H1 (cell line): ENCODE measurements at regions not wholly inside any gene's neighbourhood (a gene's known extent, or its start where the extent isn't known, plus 50 kb on each side); places are given as distances from the start of the nearest gene placed in this dataset.

Source experiments
- TF ChIP-seq, protein P1 (sequence below), 3 experiments: IDR thresholded peaks; 1 replicate in 2 of 3; 2 replicates in 1 of 3; pipeline versions ENCODE4 v1.5.1 to v1.6.1; 2011; ENCODE audit warnings: low read length in 3 of 3, mild to moderate bottlenecking in 3 of 3, inconsistent platforms in 2 of 3, low read depth in 1 of 3, moderate library complexity in 1 of 3; ENCODE audit not compliant: insufficient read depth in 1 of 3; ENCODE audit errors: control extremely low read depth in 1 of 3

DNA sequence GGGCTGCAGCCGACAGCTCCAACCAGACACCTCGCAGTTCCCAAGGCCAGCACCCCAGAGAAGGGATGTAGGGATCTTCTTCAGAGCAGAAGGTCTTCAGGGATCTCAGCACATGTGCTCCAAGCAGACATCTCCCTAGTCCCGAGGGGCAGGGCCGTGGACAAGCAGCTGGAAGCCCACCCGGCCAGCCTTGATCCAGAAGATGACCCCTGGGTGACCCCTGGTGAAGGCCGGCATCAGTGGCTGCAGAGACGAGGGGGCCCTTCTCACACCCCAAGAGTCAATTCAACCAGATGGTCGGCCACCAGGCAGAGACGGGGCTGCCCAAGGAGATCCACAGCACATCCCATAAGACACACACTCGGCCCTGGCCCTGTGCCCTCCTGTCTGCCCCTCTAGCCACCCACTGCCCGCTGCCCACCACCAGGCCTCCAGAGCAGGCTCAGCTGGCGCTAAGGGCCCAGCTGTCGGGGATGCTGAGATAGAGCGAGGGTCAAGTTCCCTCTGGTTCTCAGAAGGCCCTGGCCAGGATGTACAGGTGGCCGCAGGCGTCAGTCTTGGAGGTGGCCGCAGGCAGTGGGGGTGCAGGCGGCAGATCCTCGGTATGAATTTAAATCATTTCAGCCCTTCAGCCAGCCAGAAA lies 168.3 kb downstream of the BRD1 start (continued):
- TF ChIP-seq, protein P1, sequence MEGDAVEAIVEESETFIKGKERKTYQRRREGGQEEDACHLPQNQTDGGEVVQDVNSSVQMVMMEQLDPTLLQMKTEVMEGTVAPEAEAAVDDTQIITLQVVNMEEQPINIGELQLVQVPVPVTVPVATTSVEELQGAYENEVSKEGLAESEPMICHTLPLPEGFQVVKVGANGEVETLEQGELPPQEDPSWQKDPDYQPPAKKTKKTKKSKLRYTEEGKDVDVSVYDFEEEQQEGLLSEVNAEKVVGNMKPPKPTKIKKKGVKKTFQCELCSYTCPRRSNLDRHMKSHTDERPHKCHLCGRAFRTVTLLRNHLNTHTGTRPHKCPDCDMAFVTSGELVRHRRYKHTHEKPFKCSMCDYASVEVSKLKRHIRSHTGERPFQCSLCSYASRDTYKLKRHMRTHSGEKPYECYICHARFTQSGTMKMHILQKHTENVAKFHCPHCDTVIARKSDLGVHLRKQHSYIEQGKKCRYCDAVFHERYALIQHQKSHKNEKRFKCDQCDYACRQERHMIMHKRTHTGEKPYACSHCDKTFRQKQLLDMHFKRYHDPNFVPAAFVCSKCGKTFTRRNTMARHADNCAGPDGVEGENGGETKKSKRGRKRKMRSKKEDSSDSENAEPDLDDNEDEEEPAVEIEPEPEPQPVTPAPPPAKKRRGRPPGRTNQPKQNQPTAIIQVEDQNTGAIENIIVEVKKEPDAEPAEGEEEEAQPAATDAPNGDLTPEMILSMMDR (IDR thresholded peaks at IDR 0.05; ENCODE audit: control extremely low read depth in 1 of 3, insufficient read depth in 1 of 3, low read depth in 1 of 3, low read length in 3 of 3): no peak
- TF ChIP-seq, all 59 proteins: peak for 0
